ENCODE measurements at regions not wholly inside any gene's neighbourhood (a gene's known extent, or its start where the extent isn't known, plus 50 kb on each side); places are given as distances from the start of the nearest gene placed in this dataset.

DNA sequence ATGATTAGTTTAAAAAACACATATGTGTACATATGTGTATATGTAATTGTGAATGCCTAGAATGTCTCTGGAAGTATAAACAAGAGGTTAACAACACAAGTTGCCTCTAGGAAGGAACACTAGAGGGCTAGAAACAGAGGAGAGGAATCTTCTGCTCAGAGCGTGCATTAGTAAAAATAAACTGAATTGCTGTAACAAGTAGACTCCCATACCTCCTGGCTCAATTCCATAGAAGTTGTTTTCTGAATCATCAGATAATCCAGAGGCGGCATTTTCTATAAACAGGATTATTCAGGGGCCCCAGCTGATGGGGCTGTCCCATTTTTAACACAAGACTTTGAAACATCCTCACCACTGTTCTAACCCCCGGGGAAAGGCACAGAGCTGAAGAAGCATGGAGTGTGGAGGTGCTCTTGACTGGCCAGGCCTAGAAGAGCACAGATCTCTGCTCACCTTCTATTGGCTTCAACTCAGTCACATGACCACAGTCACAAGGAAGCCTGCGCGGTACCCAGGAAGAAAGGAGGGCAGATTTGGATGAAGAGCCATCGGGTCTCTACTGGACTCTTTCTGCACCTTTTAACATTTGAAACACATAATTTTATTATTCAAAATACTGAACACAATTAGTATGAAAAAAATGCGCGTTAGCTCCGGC, 145.7 kb downstream of the TLE3 start:
- TF ChIP-seq, protein P1, sequence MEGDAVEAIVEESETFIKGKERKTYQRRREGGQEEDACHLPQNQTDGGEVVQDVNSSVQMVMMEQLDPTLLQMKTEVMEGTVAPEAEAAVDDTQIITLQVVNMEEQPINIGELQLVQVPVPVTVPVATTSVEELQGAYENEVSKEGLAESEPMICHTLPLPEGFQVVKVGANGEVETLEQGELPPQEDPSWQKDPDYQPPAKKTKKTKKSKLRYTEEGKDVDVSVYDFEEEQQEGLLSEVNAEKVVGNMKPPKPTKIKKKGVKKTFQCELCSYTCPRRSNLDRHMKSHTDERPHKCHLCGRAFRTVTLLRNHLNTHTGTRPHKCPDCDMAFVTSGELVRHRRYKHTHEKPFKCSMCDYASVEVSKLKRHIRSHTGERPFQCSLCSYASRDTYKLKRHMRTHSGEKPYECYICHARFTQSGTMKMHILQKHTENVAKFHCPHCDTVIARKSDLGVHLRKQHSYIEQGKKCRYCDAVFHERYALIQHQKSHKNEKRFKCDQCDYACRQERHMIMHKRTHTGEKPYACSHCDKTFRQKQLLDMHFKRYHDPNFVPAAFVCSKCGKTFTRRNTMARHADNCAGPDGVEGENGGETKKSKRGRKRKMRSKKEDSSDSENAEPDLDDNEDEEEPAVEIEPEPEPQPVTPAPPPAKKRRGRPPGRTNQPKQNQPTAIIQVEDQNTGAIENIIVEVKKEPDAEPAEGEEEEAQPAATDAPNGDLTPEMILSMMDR (conservative IDR thresholded peaks at IDR 0.05; ENCODE audit: control insufficient read depth, insufficient read depth, low read depth, low read length): no peak
- no peak overlapping the region for H3K4me3 ChIP-seq (ENCODE audit: control insufficient read depth, low read depth, low read length)
- no peak for DNase-seq (ENCODE audit: low read depth)

DNA sequence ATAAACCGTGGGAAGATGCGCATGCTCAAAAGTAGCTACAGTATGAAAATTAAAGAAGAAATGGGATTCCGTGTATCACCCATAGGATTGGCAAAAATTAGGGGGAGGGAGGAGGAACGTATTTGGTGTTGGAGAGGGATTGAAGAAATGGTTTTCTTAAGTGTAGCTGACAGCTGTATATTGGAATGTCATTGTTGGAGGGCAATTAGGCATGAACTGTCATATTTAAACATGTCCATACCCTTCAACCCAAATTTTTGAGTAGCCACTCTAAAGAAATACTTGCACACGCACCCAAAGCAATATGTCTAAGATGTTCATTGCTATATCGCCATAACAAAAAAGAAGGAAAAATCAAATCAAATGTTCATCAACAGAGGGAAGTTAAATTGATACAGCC, 144.7 kb downstream of the TLE3 start:
- DNase-seq (ENCODE audit: low read depth): no peak
- no peak overlapping the region for H3K4me3 ChIP-seq (ENCODE audit: control insufficient read depth, low read depth, low read length)
- TF ChIP-seq, protein P1 (conservative IDR thresholded peaks at IDR 0.05; ENCODE audit: control insufficient read depth, insufficient read depth, low read depth, low read length): no peak

DNA sequence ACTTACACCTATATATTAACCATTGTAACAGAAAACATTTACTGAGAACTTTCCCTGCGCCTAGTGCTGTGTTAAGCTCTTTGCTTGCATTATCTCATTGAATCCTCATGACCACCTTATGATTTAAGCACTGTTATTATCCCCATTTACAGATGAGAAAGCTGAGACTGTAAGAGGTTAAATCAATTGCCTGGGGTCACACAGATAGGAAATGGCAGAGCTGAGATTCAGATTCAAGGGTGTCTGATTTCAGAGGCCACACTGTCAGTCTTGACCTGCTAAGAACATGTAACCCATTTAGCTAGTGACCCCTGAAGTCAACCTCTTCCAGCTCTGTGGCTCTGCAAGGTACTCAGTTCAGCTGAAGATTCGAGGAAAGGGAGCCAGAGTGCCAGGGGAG, 143.9 kb downstream of the TLE3 start:
- no peak for DNase-seq (ENCODE audit: low read depth)
- TF ChIP-seq, protein P1 (conservative IDR thresholded peaks at IDR 0.05; ENCODE audit: control insufficient read depth, insufficient read depth, low read depth, low read length): no peak
- H3K4me3 ChIP-seq (ENCODE audit: control insufficient read depth, low read depth, low read length): no peak overlapping the region

DNA sequence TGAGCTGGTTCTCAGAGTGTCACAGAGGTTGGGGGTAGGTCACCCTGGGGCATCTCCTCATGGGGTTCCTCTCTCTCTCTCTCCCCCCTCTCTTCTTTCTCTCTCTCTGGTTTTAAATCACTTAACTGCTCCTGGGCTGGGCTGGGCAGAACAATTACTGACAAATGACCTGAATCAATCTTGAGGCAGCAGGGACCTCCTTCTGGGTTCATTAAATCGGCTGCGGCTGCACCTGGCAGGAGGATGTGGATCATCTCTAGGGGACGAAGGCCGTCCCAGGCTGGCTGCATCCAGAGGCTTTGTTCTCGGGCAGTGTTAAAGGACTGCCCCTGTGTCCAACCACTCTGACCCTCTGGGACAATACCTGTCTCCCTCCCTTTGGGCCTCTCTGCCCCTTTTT, 143.1 kb downstream of the TLE3 start:
- no peak for DNase-seq (ENCODE audit: low read depth)
- H3K4me3 ChIP-seq (ENCODE audit: control insufficient read depth, low read depth, low read length): no peak overlapping the region
- TF ChIP-seq, protein P1 (conservative IDR thresholded peaks at IDR 0.05; ENCODE audit: control insufficient read depth, insufficient read depth, low read depth, low read length): no peak

DNA sequence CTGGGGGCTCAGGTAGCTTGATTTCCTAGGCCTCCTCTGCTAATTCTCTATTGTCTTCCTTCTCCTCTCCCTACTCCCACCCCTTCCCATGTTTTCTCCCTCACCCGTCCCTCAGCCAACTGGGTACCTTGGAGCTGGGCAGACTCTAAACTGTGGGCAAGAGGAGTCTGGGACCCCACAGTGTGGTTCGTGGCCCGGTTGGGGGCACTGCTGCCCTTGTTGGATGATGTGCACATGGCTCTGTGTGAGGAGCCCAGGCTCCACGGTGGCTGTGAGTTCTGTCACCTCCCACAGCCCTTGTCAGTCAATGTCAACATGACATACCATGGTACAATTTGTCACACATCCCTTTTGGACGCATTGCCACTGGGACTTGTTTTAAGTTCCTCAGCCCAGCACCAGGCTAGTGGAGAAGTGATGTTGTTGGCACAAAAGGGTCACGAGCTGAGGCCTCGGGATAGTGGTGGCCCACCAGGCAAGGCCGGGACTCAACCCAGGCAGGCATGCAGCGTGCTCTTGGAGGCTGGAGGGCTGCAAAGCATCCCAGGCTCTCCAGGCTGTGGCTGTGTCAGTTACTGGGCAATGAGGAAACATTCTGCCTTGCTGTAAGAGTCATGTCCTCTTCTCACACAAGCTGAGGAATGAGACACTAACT, 142.3 kb downstream of the TLE3 start:
- no peak for DNase-seq (ENCODE audit: low read depth)
- H3K4me3 ChIP-seq (ENCODE audit: control insufficient read depth, low read depth, low read length): no peak overlapping the region
- TF ChIP-seq, protein P1 (conservative IDR thresholded peaks at IDR 0.05; ENCODE audit: control insufficient read depth, insufficient read depth, low read depth, low read length): no peak

DNA sequence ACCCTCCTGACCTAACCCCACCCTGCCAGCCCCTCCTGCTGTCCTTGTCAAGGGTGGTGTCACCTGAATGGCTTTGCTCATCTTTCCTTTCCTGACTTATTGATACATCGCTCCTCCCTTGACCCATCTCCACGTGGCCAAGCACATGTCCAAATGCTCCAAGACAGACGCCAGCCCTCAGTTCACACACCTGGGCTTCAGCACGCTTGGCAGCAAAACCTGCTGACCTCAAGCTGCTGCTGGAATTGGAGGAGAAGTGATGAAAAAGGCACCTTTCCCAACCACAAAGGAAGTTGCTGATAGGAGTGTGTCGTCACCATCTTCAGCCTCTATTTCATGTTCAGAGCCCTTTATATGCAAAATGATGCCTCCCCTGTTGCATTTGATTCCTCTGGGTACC, 141.3 kb downstream of the TLE3 start:
- H3K4me3 ChIP-seq (ENCODE audit: control insufficient read depth, low read depth, low read length): no peak overlapping the region
- TF ChIP-seq, protein P1 (conservative IDR thresholded peaks at IDR 0.05; ENCODE audit: control insufficient read depth, insufficient read depth, low read depth, low read length): no peak
- no peak for DNase-seq (ENCODE audit: low read depth)

All from fibroblast of mammary gland (primary cell).